Cardiac muscle cell (in vitro differentiated cells and primary cell): ENCODE measurements at regions not wholly inside any gene's neighbourhood (a gene's known extent, or its start where the extent isn't known, plus 50 kb on each side); places are given as distances from the start of the nearest gene placed in this dataset.

Experiments used
- DNase-seq, 2 donors: peaks; one replicate each; pipeline versions ENCODE4 v3.0.0 to v3.0.0-alpha.2; 2010 to 2017; ENCODE audit warnings: low read depth in 1 of 2, low spot score in 1 of 2
- H3K27ac ChIP-seq: fragments of 200-600 bp; sonication (generic); 2 replicates; pipeline ENCODE4 v1.5.1; 2016
- H3K27me3 ChIP-seq: fragments of 200-600 bp; sonication (generic); 2 replicates; pipeline ENCODE4 v1.6.0; 2016; ENCODE audit warnings: control low read depth
- H3K36me3 ChIP-seq: fragments of 200-600 bp; sonication (generic); 2 replicates; pipeline ENCODE4 v1.5.1; 2016; ENCODE audit warnings: control low read depth
- H3K4me1 ChIP-seq: fragments of 200-600 bp; sonication (generic); 2 replicates; pipeline ENCODE4 v1.8.1; 2017; ENCODE audit warnings: low read depth, mild to moderate bottlenecking, mixed run types
- H3K4me3 ChIP-seq: fragments of 200-600 bp; sonication (generic); 2 replicates; pipeline ENCODE4 v1.5.1; 2016; ENCODE audit warnings: mild to moderate bottlenecking
- H3K9me3 ChIP-seq: fragments of 200-600 bp; sonication (generic); 2 replicates; pipeline ENCODE4 v1.5.1; 2017; ENCODE audit warnings: low read depth, mild to moderate bottlenecking, control low read depth
- CTCF ChIP-seq: IDR thresholded peaks from 2 replicates; pipeline ENCODE4 v1.5.1; 2012; ENCODE audit warnings: low read depth, mild to moderate bottlenecking, low read length

- Histone ChIP-seq H3K36me3 (no peaks in the 10 kb centered on the region), H3K27ac (no peak overlapping the region), H3K9me3 (no peaks in the 10 kb centered on the region), H3K4me1 (no peaks in the 10 kb centered on the region), H3K4me3 (no peak overlapping the region), H3K27me3 (no peaks in the 10 kb centered on the region)
- no peak for TF ChIP-seq CTCF
- no peak for DNase-seq
Observed at GRCh38 chr10:110376021-110376766, 71.5 kb upstream of the SMNDC1 start.

GRCh38 chr10:110376767-110377160 is 72.0 kb upstream of the SMNDC1 start:
- H3K27ac ChIP-seq = no peak overlapping the region
- no peaks in the 10 kb centered on the region for H3K9me3 ChIP-seq
- no peak for DNase-seq
- H3K36me3 ChIP-seq = no peaks in the 10 kb centered on the region
- no peaks in the 10 kb centered on the region for H3K4me1 ChIP-seq
- H3K27me3 ChIP-seq = no peaks in the 10 kb centered on the region
- no peak overlapping the region for H3K4me3 ChIP-seq
- TF ChIP-seq CTCF = no peak

GRCh38 chr10:110378006-110378405 is 73.3 kb upstream of the SMNDC1 start:
- H3K4me3 ChIP-seq = no peak overlapping the region

GRCh38 chr10:110378533-110379108 is 73.9 kb upstream of the SMNDC1 start:
- Histone ChIP-seq H3K27ac (no peak overlapping the region), H3K4me3 (no peak overlapping the region), H3K27me3 (no peaks in the 10 kb centered on the region), H3K4me1 (peaks cover 3% of the 10 kb centered on the region), H3K9me3 (no peaks in the 10 kb centered on the region), H3K36me3 (no peaks in the 10 kb centered on the region)
- no peak for TF ChIP-seq CTCF
- DNase-seq = no peak

More at GRCh38 chr10:110378006-110378405, 73.3 kb upstream of the SMNDC1 start:
- H3K4me1 ChIP-seq = peaks cover 3% of the 10 kb centered on the region
- H3K9me3 ChIP-seq = no peaks in the 10 kb centered on the region
- H3K36me3 ChIP-seq = no peaks in the 10 kb centered on the region
- no peaks in the 10 kb centered on the region for H3K27me3 ChIP-seq
- H3K27ac ChIP-seq = no peak overlapping the region
- DNase-seq = no peak
- TF ChIP-seq CTCF = no peak

- no peaks in the 10 kb centered on the region for H3K27me3 ChIP-seq
- H3K4me3 ChIP-seq = no peak overlapping the region
- H3K36me3 ChIP-seq = no peaks in the 10 kb centered on the region
- no peaks in the 10 kb centered on the region for H3K9me3 ChIP-seq
- no peak for DNase-seq
- peaks cover 3% of the 10 kb centered on the region for H3K4me1 ChIP-seq
- TF ChIP-seq CTCF = no peak
- no peak overlapping the region for H3K27ac ChIP-seq
Observed at GRCh38 chr10:110379831-110380230, 75.1 kb upstream of the SMNDC1 start.
